Epithelial cell of esophagus (primary cell): ENCODE measurements at regions not wholly inside any gene's neighbourhood (a gene's known extent, or its start where the extent isn't known, plus 50 kb on each side); places are given as distances from the start of the nearest gene placed in this dataset.
A peak's percentile ranks its signal among the peaks of the same experiment; 100 is the strongest.
"Not testable (repeated sequence)": the region's sequence is repeated elsewhere in the genome, so short reads cannot be mapped to it uniquely, and the experiment has no call there.

Experiments
- DNase-seq: peaks from one replicate; pipeline ENCODE4 v3.0.0; 2010; ENCODE audit warnings: low read depth
- H3K4me3 ChIP-seq: 2 replicates; pipeline ENCODE4 v1.5.1; 2011; ENCODE audit warnings: mild to moderate bottlenecking, low read length, control low read depth
- TF ChIP-seq, protein P1 (sequence below): IDR thresholded peaks from 2 replicates; pipeline ENCODE4 v1.5.1; 2011; ENCODE audit warnings: low read depth, mild to moderate bottlenecking, low read length, control low read depth, inconsistent platforms; ENCODE audit not compliant: insufficient read depth; ENCODE audit errors: missing control alignments

DNA sequence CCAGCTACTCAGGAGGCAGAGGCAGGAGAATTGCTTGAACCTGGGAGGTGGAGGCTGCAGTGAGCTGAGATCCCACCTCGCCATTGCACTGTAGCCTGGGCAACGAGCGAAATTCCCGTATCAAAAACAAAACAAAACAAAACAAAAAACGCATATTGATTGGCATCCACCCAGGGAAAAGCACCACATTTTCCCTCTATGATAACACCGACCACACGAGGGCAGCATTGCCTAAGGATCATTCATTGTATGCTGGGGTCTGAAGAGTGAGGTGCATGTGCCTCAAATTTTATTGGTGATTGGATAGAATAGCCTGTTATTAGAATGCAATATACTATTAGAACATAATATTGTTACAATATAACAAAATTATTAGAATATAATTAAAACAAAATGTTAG is 433.1 kb upstream of the AMELY start:
- peak; percentile 20 for DNase-seq
- no peak overlapping the region for H3K4me3 ChIP-seq
- TF ChIP-seq, protein P1, sequence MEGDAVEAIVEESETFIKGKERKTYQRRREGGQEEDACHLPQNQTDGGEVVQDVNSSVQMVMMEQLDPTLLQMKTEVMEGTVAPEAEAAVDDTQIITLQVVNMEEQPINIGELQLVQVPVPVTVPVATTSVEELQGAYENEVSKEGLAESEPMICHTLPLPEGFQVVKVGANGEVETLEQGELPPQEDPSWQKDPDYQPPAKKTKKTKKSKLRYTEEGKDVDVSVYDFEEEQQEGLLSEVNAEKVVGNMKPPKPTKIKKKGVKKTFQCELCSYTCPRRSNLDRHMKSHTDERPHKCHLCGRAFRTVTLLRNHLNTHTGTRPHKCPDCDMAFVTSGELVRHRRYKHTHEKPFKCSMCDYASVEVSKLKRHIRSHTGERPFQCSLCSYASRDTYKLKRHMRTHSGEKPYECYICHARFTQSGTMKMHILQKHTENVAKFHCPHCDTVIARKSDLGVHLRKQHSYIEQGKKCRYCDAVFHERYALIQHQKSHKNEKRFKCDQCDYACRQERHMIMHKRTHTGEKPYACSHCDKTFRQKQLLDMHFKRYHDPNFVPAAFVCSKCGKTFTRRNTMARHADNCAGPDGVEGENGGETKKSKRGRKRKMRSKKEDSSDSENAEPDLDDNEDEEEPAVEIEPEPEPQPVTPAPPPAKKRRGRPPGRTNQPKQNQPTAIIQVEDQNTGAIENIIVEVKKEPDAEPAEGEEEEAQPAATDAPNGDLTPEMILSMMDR, result peak; percentile 54

DNA sequence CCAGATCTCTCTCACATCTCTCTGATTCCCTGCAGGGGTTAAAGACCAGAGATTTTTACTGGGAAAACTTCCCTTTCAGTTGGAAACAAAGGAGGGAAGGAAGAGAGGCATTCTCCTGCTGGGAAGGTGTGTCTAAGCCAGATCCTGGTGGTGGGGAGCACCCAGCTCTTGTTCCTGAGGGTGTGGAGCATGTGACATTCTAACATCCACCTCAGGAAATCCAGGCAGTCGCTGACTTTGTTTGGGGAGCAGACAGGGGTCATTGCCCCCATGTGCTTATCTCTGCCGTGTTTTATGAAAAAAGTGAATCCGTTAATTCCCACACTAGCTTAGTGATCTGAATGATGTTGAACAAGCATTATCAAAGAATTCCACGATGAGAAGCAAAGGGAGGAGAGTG is 431.7 kb upstream of the AMELY start:
- no peak for DNase-seq
- no peak overlapping the region for H3K4me3 ChIP-seq
- TF ChIP-seq, protein P1, result no peak

DNA sequence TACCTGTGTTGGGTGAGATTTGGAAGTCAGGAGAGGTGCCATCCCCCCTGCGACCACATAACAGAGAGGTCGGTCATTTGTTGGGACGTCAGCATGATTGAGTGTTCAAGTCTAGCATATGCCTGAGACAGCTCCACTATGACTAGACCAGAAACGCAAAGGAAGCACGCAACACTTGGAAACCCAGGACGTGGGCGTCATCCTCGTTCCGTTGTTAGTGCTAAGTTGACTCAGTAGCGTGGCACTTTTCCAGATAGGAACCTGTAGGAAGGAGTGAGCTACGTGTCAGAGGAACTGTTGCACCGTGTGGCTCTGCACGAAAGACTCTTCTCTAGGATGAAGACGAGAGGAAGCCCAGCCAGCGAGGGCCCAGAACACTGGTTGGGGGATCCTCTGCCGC is 431.2 kb upstream of the AMELY start:
- peak; percentile 75 for DNase-seq
- not testable (repeated sequence) for H3K4me3 ChIP-seq

DNA sequence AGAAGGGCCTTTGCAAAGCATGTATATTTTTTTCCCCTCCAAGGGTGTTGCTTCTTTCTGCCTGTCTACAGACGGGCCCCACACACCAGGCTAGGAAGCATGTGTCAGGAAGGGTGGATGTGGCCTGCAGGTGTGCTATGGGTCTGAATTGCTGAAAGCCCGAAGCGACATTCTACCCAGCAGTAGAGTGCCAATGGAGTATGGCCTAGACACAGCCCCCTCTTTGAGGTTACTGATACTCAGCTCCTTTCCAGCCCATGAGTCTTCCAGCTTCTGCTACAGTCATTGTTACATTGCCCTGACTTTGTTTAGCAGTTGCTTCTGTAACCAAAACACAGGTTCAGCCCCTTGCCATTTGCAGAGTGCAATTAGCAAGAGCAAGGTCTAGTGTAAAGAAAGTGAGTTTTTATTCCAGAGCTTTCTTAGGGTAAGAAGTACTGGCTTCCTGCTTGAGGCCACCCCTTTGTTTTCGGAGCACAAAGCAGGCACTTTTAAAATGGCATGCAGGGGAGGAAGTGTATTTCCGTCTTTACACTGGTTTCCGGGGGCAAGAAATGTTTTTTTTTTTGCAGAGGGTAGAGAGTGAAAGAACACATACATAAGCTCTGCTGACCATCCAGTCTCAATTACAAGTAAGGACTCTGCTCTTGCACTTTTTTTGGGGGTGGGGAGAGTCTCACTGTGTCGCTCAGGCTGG is 428.0 kb upstream of the AMELY start:
- no peak overlapping the region for H3K4me3 ChIP-seq
- TF ChIP-seq, protein P1, result no peak
- no peak for DNase-seq

- TF ChIP-seq, protein P1, result no peak
- no peak overlapping the region for H3K4me3 ChIP-seq
- no peak for DNase-seq
Measured at GRCh38 chrY:7336023-7336873, 424.7 kb upstream of the AMELY start.

DNA sequence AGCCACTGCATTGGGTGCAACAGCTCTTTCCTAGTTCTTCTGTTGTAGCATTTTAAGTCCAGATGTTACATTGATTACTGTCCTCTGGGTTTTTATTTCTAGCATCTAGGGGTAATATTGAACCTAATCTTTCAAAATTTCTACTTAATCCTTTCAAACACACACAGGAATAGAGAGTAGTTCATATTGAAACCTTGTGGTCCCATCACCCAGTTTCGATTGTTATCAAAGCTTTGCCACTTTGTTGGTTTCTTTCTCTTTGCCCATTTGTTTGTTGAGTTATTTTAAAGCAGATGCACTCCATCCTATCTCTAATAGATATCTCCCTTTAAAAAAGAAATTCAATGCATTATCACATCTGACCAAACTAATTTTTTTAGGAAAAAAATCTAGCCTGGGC is 422.9 kb upstream of the AMELY start:
- DNase-seq, result no peak
- H3K4me3 ChIP-seq, result no peak overlapping the region
- TF ChIP-seq, protein P1, result no peak

GRCh38 chrY:7326296-7327246 is 415.0 kb upstream of the AMELY start:
- DNase-seq, result no peak
- TF ChIP-seq, protein P1, result no peak
- H3K4me3 ChIP-seq, result no peak overlapping the region
